Glutamatergic neuron (in vitro differentiated cells): ENCODE measurements at regions not wholly inside any gene's neighbourhood (a gene's known extent, or its start where the extent isn't known, plus 50 kb on each side); places are given as distances from the start of the nearest gene placed in this dataset.
"Not testable (repeated sequence)": the region's sequence is repeated elsewhere in the genome, so short reads cannot be mapped to it uniquely, and the experiment has no call there.

Experiments
- DNase-seq: peaks from one replicate; pipeline ENCODE4 v3.0.0; 2022
- H3K27ac Mint-ChIP-seq: one replicate; pipeline ENCODE4 v1.8.0; 2020; ENCODE audit warnings: mild to moderate bottlenecking, mixed read lengths, inconsistent platforms; ENCODE audit not compliant: unreplicated experiment
- H3K27me3 Mint-ChIP-seq: one replicate; pipeline ENCODE4 v1.8.0; 2020; ENCODE audit warnings: mild to moderate bottlenecking, moderate library complexity, mixed read lengths, inconsistent platforms; ENCODE audit not compliant: unreplicated experiment
- H3K36me3 Mint-ChIP-seq: one replicate; pipeline ENCODE4 v1.8.0; 2020; ENCODE audit warnings: mild to moderate bottlenecking, mixed read lengths, inconsistent platforms; ENCODE audit not compliant: unreplicated experiment
- H3K4me1 Mint-ChIP-seq: one replicate; pipeline ENCODE4 v1.8.0; 2020; ENCODE audit warnings: mild to moderate bottlenecking, low read depth, mixed read lengths, inconsistent platforms; ENCODE audit not compliant: unreplicated experiment
- H3K4me3 Mint-ChIP-seq: one replicate; pipeline ENCODE4 v1.8.0; 2020; ENCODE audit warnings: mild to moderate bottlenecking, mixed read lengths, inconsistent platforms; ENCODE audit not compliant: unreplicated experiment
- H3K9me3 Mint-ChIP-seq: one replicate; pipeline ENCODE4 v1.8.0; 2020; ENCODE audit warnings: mild to moderate bottlenecking, moderate library complexity, mixed read lengths, inconsistent platforms; ENCODE audit not compliant: unreplicated experiment
- CTCF ChIP-seq: fragments of 200-600 bp; sonication (generic); IDR thresholded peaks from one replicate; pipeline ENCODE4 v1.5.0; 2021; ENCODE audit not compliant: partially characterized antibody, unreplicated experiment

GRCh38 chr7:109456116-109456515, 886.4 kb downstream of the DNAJB9 start:
- no peaks in the 10 kb centered on the region for H3K27me3 Mint-ChIP-seq
- no peaks in the 10 kb centered on the region for H3K4me1 Mint-ChIP-seq
- no peak for DNase-seq
- peaks cover 10% of the 10 kb centered on the region for H3K36me3 Mint-ChIP-seq
- no peaks in the 10 kb centered on the region for H3K9me3 Mint-ChIP-seq
- no peak for TF ChIP-seq CTCF
- H3K27ac Mint-ChIP-seq, result no peak overlapping the region
- no peak overlapping the region for H3K4me3 Mint-ChIP-seq

- no peak overlapping the region for H3K4me3 Mint-ChIP-seq
- no peaks in the 10 kb centered on the region for H3K36me3 Mint-ChIP-seq
- no peak overlapping the region for H3K27ac Mint-ChIP-seq
- no peaks in the 10 kb centered on the region for H3K9me3 Mint-ChIP-seq
- H3K27me3 Mint-ChIP-seq, result no peaks in the 10 kb centered on the region
- no peak for DNase-seq
- H3K4me1 Mint-ChIP-seq, result no peaks in the 10 kb centered on the region
- no peak for TF ChIP-seq CTCF
Observed at GRCh38 chr7:109460296-109460695, 890.6 kb downstream of the DNAJB9 start.

- Mint-ChIP-seq H3K27me3 (no peaks in the 10 kb centered on the region), H3K36me3 (no peaks in the 10 kb centered on the region), H3K27ac (no peak overlapping the region), H3K4me3 (no peak overlapping the region), H3K4me1 (no peaks in the 10 kb centered on the region), H3K9me3 (no peaks in the 10 kb centered on the region)
- no peak for DNase-seq
- no peak for TF ChIP-seq CTCF
Observed at GRCh38 chr7:109462171-109462570, 892.5 kb downstream of the DNAJB9 start.

GRCh38 chr7:109467729-109468128, 898.1 kb downstream of the DNAJB9 start:
- not testable (repeated sequence) for H3K9me3 Mint-ChIP-seq, DNase-seq, H3K36me3 Mint-ChIP-seq, H3K4me1 Mint-ChIP-seq, H3K27me3 Mint-ChIP-seq, H3K27ac Mint-ChIP-seq, H3K4me3 Mint-ChIP-seq

- no peak for DNase-seq
- H3K4me1 Mint-ChIP-seq, result peaks cover 14% of the 10 kb centered on the region
- TF ChIP-seq CTCF, result no peak
- no peaks in the 10 kb centered on the region for H3K9me3 Mint-ChIP-seq
- no peak overlapping the region for H3K27ac Mint-ChIP-seq
- no peaks in the 10 kb centered on the region for H3K27me3 Mint-ChIP-seq
- H3K36me3 Mint-ChIP-seq, result no peaks in the 10 kb centered on the region
- H3K4me3 Mint-ChIP-seq, result no peak overlapping the region
Observed at GRCh38 chr7:109473172-109473571, 903.5 kb downstream of the DNAJB9 start.

GRCh38 chr7:109476409-109476808, 906.7 kb downstream of the DNAJB9 start:
- Mint-ChIP-seq H3K36me3 (no peaks in the 10 kb centered on the region), H3K9me3 (no peaks in the 10 kb centered on the region), H3K27me3 (no peaks in the 10 kb centered on the region), H3K4me3 (peak overlapping the region; percentile 1), H3K27ac (peak overlapping the region; percentile 13), H3K4me1 (peaks cover 16% of the 10 kb centered on the region)
- no peak for DNase-seq
- TF ChIP-seq CTCF, result no peak
